ENCODE measurements at regions not wholly inside any gene's neighbourhood (a gene's known extent, or its start where the extent isn't known, plus 50 kb on each side); places are given as distances from the start of the nearest gene placed in this dataset.

GRCh38 chr2:67548317-67549201 lies 151.4 kb downstream of the ETAA1 start:
- no peaks in the 10 kb centered on the region for H3K4me1 ChIP-seq
- H3K4me3 ChIP-seq: no peak overlapping the region
- no peaks in the 10 kb centered on the region for H3K9me3 ChIP-seq
- TF ChIP-seq CTCF (IDR thresholded peaks at IDR 0.05): no peak
- no peak for TF ChIP-seq POLR2A (IDR thresholded peaks at IDR 0.05)
- H3K36me3 ChIP-seq: no peaks in the 10 kb centered on the region
- no peaks in the 10 kb centered on the region for H3K27me3 ChIP-seq
- no peak overlapping the region for H3K27ac ChIP-seq
- no peak for DNase-seq

GRCh38 chr2:67559156-67559555 lies 162.0 kb downstream of the ETAA1 start:
- Histone ChIP-seq H3K9me3 (no peaks in the 10 kb centered on the region), H3K4me1 (no peaks in the 10 kb centered on the region), H3K27ac (no peak overlapping the region), H3K36me3 (no peaks in the 10 kb centered on the region), H3K4me3 (no peak overlapping the region), H3K27me3 (no peaks in the 10 kb centered on the region)
- DNase-seq: no peak
- TF ChIP-seq POLR2A (IDR thresholded peaks at IDR 0.05) (no peak), CTCF (IDR thresholded peaks at IDR 0.05) (no peak)

- TF ChIP-seq CTCF (IDR thresholded peaks at IDR 0.05) (no peak), POLR2A (IDR thresholded peaks at IDR 0.05) (no peak)
- H3K27ac ChIP-seq: no peak overlapping the region
- H3K9me3 ChIP-seq: no peaks in the 10 kb centered on the region
- DNase-seq: no peak
- H3K4me3 ChIP-seq: no peak overlapping the region
- no peaks in the 10 kb centered on the region for H3K27me3 ChIP-seq
- H3K36me3 ChIP-seq: no peaks in the 10 kb centered on the region
- H3K4me1 ChIP-seq: no peaks in the 10 kb centered on the region
Measured at GRCh38 chr2:67560771-67561456, 163.8 kb downstream of the ETAA1 start.

- DNase-seq: no peak
- no peak overlapping the region for H3K27ac ChIP-seq
- no peaks in the 10 kb centered on the region for H3K36me3 ChIP-seq
- no peak for TF ChIP-seq CTCF (IDR thresholded peaks at IDR 0.05)
- TF ChIP-seq POLR2A (IDR thresholded peaks at IDR 0.05): no peak
- no peaks in the 10 kb centered on the region for H3K4me1 ChIP-seq
- no peak overlapping the region for H3K4me3 ChIP-seq
- H3K27me3 ChIP-seq: no peaks in the 10 kb centered on the region
- H3K9me3 ChIP-seq: no peaks in the 10 kb centered on the region
Measured at GRCh38 chr2:67561457-67561965, 164.4 kb downstream of the ETAA1 start.

GRCh38 chr2:67564076-67564475 lies 166.9 kb downstream of the ETAA1 start:
- no peaks in the 10 kb centered on the region for H3K4me1 ChIP-seq
- H3K36me3 ChIP-seq: no peaks in the 10 kb centered on the region
- no peak for DNase-seq
- H3K27me3 ChIP-seq: no peaks in the 10 kb centered on the region
- no peak for TF ChIP-seq POLR2A (IDR thresholded peaks at IDR 0.05)
- no peak for TF ChIP-seq CTCF (IDR thresholded peaks at IDR 0.05)
- H3K9me3 ChIP-seq: no peaks in the 10 kb centered on the region
- no peak overlapping the region for H3K4me3 ChIP-seq
- H3K27ac ChIP-seq: no peak overlapping the region
